Dermis blood vessel endothelial cell (primary cell): ENCODE measurements at regions not wholly inside any gene's neighbourhood (a gene's known extent, or its start where the extent isn't known, plus 50 kb on each side); places are given as distances from the start of the nearest gene placed in this dataset.

Experiments used
- DNase-seq: peaks from one replicate; pipeline ENCODE4 v3.0.0; 2010

- DNase-seq, result no peak
These were observed 71.2 kb upstream of the B3GAT1 start for GRCh38 chr11:134483291-134483690.

GRCh38 chr11:134482865-134483264 is 70.8 kb upstream of the B3GAT1 start:
- no peak for DNase-seq

DNA sequence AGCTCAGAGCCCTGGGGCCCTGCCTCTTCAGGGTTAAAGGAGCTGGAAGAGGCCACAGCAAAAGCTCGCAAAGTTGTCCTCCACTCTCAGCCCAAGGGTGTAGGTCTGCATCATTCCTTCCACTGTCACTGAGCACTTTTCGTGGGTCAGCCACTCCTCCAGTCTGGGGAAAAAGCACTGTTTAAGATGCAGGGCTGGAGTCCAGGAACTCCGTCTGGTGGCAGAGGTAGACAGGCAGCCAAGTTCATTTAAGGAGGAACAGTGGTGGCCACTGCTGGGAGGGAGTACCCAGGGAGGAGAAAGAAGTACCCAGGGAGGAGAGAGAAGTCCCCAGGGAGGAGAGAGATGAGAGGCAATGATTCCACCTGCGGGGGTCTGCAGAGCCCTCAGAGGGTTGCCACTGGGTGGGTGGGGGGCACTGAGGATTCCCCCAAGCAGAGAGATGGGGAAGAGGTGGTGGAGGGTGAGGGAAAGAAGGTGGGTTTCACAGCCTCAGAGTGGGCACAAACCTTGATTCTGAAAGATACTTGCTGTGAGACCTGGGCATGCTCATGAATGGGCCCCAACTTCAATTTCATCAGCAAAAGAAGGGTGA is 70.0 kb upstream of the B3GAT1 start:
- no peak for DNase-seq

- DNase-seq, result no peak
These were observed 69.1 kb upstream of the B3GAT1 start for GRCh38 chr11:134481135-134481534.

DNA sequence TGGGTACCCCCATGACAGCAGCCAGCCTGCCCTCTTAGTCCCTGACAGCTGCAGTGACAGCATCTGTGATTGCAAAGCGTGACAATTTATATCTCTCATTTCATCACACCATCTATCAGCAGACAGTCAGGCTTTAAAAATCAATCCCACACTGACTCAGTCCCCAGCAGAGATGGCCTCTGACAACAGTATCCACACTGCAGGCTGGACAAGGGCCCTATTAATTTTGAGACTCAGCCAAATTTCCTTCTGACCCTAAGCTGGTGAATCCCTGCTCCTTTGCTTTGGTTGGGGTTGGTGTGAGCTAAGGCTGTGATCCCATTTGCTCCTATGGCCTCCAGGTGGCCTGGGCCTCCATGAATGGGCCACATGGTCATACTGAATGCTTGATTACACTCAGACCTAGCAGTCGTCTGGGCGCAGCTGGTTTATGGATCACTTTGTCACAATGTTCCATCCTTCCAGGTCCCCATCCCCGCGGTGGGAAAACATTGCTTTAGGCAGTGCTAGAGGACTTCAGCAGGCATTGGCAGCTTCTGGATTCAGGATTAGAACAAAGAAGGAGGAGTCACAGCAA is 68.2 kb upstream of the B3GAT1 start:
- no peak for DNase-seq

- DNase-seq, result no peak
These were observed 67.4 kb upstream of the B3GAT1 start for GRCh38 chr11:134479206-134480135.

- no peak for DNase-seq
These were observed 66.6 kb upstream of the B3GAT1 start for GRCh38 chr11:134478611-134479010.

- DNase-seq, result no peak
These were observed 66.1 kb upstream of the B3GAT1 start for GRCh38 chr11:134478176-134478575.

DNA sequence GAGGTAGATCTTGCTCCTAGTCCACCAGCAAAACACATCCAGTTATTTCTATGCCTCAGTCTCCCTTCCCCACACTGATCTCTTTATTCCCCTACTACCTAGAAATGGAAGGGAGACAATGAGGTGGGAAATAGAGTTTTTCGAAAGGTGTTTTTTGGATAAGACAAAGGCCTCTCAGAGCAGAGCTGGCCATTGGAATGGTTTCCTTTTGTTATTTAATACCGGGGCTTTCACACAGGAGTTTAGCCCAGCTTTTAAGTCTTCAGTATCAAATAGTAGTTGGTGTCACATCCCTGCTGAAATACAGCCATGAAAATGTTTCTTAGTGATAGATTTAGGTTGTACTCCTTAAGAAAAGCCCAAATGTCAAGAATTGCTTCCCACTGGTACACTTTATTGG is 65.4 kb upstream of the B3GAT1 start:
- no peak for DNase-seq

DNA sequence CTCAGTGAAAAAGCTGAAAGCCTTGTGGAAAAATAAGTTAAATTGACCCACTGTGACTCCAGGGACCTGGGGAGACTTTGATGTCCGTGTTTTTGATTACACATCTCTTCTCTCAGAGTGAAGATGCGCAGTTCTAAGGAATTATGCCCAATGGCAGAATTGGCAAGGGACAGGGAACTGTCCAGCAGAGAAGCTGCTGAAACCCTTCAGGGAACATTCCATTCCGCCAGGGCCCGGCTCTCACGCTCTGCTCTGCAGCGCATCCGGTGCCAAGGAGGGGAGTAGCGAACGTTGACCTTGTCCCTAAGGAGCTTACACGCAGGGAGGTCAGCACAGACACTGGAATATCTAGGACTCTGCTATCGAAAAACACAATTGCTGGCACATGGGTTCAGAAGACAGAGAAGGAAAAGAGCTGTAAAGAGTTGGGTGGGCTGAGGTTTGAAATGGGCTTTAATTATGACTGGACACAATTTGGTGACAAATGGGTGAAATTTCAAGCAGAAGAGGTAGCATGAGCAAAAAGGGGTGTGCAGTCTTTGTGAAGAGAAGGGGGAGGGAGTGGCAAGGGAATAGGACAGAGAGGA is 64.5 kb upstream of the B3GAT1 start:
- no peak for DNase-seq

DNA sequence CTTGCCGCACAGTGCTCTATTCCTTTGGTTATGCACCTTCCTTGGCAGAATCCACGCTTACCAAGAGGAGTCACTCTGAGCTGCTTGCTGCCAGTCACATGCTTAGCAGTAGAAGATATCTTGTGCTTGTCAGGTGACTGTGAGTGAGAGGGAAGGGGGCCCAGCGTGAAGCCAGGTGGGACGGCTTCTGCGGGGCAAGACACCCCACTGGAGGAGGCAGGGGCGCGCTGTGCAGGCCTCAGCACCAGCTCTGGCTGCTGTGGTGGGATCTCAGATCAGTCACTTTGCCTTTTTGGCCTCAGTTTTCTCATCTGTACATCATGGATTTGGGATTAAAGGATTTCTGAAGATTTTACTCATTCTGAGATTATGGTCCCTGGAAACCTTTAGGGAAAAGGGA is 63.9 kb upstream of the B3GAT1 start:
- no peak for DNase-seq

DNA sequence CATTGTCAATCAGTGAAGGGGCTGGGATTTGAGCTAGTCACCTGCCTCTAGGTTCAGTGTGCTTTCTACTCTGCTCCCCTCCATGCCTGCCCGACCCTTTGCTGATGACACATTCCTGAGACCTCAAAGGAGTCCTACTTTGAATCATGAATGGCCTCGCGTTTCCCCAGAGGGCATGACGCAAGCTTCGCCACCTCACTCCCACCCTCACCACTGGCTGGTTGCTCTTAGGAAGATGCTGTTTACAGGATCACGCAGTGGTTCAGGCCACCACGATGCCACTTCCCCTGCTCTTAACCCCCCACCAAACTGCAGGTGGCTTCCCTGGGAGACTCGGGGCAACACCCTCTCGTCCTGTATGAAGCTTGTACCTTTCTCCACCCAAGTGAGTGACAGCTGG is 62.9 kb upstream of the B3GAT1 start:
- no peak for DNase-seq

DNA sequence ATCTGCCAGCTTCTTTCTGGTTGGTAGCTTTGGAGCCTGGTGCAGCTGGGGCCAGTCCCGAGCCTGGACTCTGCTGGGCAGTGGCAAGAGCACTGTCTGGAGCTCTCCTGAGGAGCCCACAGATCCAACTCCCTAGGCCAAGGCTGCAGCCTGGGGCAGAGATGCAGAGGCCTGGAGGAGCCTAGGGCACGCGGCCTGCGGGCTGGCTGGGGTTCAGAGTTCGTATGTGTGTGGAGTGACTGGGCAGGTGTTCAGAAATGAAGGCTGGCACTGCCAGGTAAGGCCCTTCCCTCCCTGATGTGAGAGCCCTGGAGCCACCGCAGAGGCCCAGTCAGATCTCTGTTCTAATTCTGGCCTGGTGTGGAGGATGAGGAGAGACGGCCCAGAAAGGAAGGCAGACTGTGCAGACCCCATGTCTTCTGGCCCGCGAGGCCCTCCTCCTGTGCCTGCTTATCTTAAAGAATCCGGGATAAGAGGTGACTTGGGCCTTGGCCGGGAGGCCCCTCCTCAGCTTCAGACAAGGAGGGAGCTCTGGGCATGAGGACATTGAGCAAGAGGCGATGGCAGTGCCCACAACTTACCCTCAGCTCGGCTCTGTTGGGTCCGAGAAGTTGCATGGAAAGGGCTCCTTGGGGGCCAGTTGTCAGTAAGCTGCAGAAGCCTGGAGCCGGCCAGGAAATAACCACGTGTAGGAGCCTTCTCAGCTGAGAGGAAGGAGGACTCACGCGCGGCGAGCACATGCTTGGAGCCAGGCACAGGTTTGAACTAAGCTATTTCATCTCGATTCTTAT is 62.2 kb upstream of the B3GAT1 start:
- no peak for DNase-seq

GRCh38 chr11:134471716-134472455 is 59.8 kb upstream of the B3GAT1 start:
- DNase-seq, result no peak

GRCh38 chr11:134471087-134471715 is 59.2 kb upstream of the B3GAT1 start:
- no peak for DNase-seq

- DNase-seq, result no peak
These were observed 58.2 kb upstream of the B3GAT1 start for GRCh38 chr11:134470238-134470637.

GRCh38 chr11:134469627-134470026 is 57.6 kb upstream of the B3GAT1 start:
- DNase-seq, result no peak

GRCh38 chr11:134468796-134469195 is 56.8 kb upstream of the B3GAT1 start:
- DNase-seq, result no peak

DNA sequence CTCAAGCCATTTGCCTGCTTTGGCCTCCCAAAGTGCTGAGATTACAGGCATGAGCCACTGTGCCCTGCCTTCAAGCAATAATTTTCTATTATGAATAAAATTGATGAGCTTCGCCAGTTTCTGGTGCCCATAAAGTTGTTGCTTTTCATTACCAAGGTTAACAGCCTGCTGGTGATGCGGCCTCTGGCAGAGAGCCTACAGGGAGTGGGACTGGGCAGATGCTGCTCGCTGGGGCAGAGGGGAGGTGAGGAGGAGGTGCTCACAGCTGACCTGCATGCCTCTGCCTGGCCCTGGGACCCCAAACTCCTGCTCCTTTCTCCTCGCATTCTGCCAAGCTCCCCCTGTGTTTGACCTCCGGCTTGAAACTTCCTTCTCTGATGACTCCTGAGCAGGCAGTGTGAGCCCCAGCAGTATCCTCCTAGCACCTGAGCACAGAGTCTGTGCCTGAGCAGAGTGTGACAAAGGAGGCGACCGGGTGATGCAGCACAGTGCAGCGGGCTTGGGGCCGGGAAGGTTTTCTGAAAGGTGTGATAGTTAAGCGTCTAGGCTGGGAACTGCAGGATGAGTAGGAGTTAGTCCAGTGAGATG is 56.1 kb upstream of the B3GAT1 start:
- no peak for DNase-seq

- no peak for DNase-seq
These were observed 54.8 kb upstream of the B3GAT1 start for GRCh38 chr11:134466610-134467567.
